ENCODE measurements at regions not wholly inside any gene's neighbourhood (a gene's known extent, or its start where the extent isn't known, plus 50 kb on each side); places are given as distances from the start of the nearest gene placed in this dataset.

- peak; percentile 57 to 60 for DNase-seq (ENCODE audit: low read depth in 2 of 2)
Observed at GRCh38 chr9:95822583-95823431, 52.7 kb upstream of the ERCC6L2 start.

- no peak for DNase-seq (ENCODE audit: low read depth in 2 of 2)
Observed at GRCh38 chr9:95822015-95822414, 53.5 kb upstream of the ERCC6L2 start.

- peak; percentile 66 to 70 for DNase-seq (ENCODE audit: low read depth in 2 of 2)
Observed at GRCh38 chr9:95820074-95820473, 55.4 kb upstream of the ERCC6L2 start.

GRCh38 chr9:95819636-95820035 lies 55.9 kb upstream of the ERCC6L2 start:
- no peak for DNase-seq (ENCODE audit: low read depth in 2 of 2)

- no peak for DNase-seq (ENCODE audit: low read depth in 2 of 2)
Observed at GRCh38 chr9:95817205-95817604, 58.3 kb upstream of the ERCC6L2 start.

GRCh38 chr9:95816716-95817115 lies 58.8 kb upstream of the ERCC6L2 start:
- no peak for DNase-seq (ENCODE audit: low read depth in 2 of 2)

GRCh38 chr9:95815961-95816360 lies 59.5 kb upstream of the ERCC6L2 start:
- DNase-seq (ENCODE audit: low read depth in 2 of 2) = no peak

GRCh38 chr9:95815133-95815532 lies 60.4 kb upstream of the ERCC6L2 start:
- no peak for DNase-seq (ENCODE audit: low read depth in 2 of 2)

GRCh38 chr9:95813923-95814322 lies 61.6 kb upstream of the ERCC6L2 start:
- no peak for DNase-seq (ENCODE audit: low read depth in 2 of 2)

- DNase-seq (ENCODE audit: low read depth in 2 of 2) = no peak
Observed at GRCh38 chr9:95810814-95811213, 64.7 kb upstream of the ERCC6L2 start.

GRCh38 chr9:95810133-95810532 lies 65.4 kb upstream of the ERCC6L2 start:
- DNase-seq (ENCODE audit: low read depth in 2 of 2) = no peak

GRCh38 chr9:95809686-95810085 lies 65.8 kb upstream of the ERCC6L2 start:
- no peak for DNase-seq (ENCODE audit: low read depth in 2 of 2)

- DNase-seq (ENCODE audit: low read depth in 2 of 2) = no peak
Observed at GRCh38 chr9:95808011-95808410, 67.5 kb upstream of the ERCC6L2 start.

- DNase-seq (ENCODE audit: low read depth in 2 of 2) = no peak
Observed at GRCh38 chr9:95807326-95807947, 68.1 kb upstream of the ERCC6L2 start.

- no peak for DNase-seq (ENCODE audit: low read depth in 2 of 2)
Observed at GRCh38 chr9:95803197-95803596, 72.3 kb upstream of the ERCC6L2 start.

GRCh38 chr9:95801797-95802196 lies 73.7 kb upstream of the ERCC6L2 start:
- no peak for DNase-seq (ENCODE audit: low read depth in 2 of 2)

GRCh38 chr9:95796029-95796428 lies 79.5 kb upstream of the ERCC6L2 start:
- DNase-seq (ENCODE audit: low read depth in 2 of 2) = no peak

GRCh38 chr9:95793924-95794828 lies 81.3 kb upstream of the ERCC6L2 start:
- peak; percentile 97 to 98 for DNase-seq (ENCODE audit: low read depth in 2 of 2)

- no peak for DNase-seq (ENCODE audit: low read depth in 2 of 2)
Observed at GRCh38 chr9:95791695-95792094, 83.8 kb upstream of the ERCC6L2 start.

GRCh38 chr9:95791286-95791685 lies 84.2 kb upstream of the ERCC6L2 start:
- DNase-seq (ENCODE audit: low read depth in 2 of 2) = no peak

- DNase-seq (ENCODE audit: low read depth in 2 of 2) = no peak
Observed at GRCh38 chr9:95788521-95788991, 86.9 kb upstream of the ERCC6L2 start.

GRCh38 chr9:95788021-95788420 lies 87.5 kb upstream of the ERCC6L2 start:
- no peak for DNase-seq (ENCODE audit: low read depth in 2 of 2)
